Amniotic epithelial cell (primary cell): ENCODE measurements at regions not wholly inside any gene's neighbourhood (a gene's known extent, or its start where the extent isn't known, plus 50 kb on each side); places are given as distances from the start of the nearest gene placed in this dataset.

Experiments used
- DNase-seq: peaks from one replicate; pipeline ENCODE4 v3.0.0-alpha.2; 2010; ENCODE audit warnings: low read depth

GRCh38 chr13:30359991-30360390, 52.6 kb upstream of the KATNAL1 start:
- DNase-seq = no peak

GRCh38 chr13:30360586-30360985, 53.2 kb upstream of the KATNAL1 start:
- no peak for DNase-seq

- DNase-seq = no peak
Observed at GRCh38 chr13:30362005-30362788, 54.8 kb upstream of the KATNAL1 start.

- peak; percentile 26 for DNase-seq
Observed at GRCh38 chr13:30362869-30363268, 55.5 kb upstream of the KATNAL1 start.

- no peak for DNase-seq
Observed at GRCh38 chr13:30363725-30364124, 56.4 kb upstream of the KATNAL1 start.

- DNase-seq = peak; percentile 78
Observed at GRCh38 chr13:30364133-30364532, 56.8 kb upstream of the KATNAL1 start.

- DNase-seq = no peak
Observed at GRCh38 chr13:30364876-30365275, 57.4 kb upstream of the UBE2L5 start.

GRCh38 chr13:30366088-30366487, 56.2 kb upstream of the UBE2L5 start:
- no peak for DNase-seq

GRCh38 chr13:30367296-30367695, 55.0 kb upstream of the UBE2L5 start:
- DNase-seq = no peak

GRCh38 chr13:30370146-30370545, 52.1 kb upstream of the UBE2L5 start:
- no peak for DNase-seq

GRCh38 chr13:30370916-30371521, 51.3 kb upstream of the UBE2L5 start:
- DNase-seq = no peak

- DNase-seq = peak; percentile 43
Observed at GRCh38 chr13:30371649-30372265, 50.5 kb upstream of the UBE2L5 start.
